Activated CD4-positive, alpha-beta T cell treated with anti-CD3 and anti-CD28 coated beads, Interleukin-2, amount 10 ng/mL, durations not matched to agents 7 days and 5 days (primary cell): ENCODE measurements at regions not wholly inside any gene's neighbourhood (a gene's known extent, or its start where the extent isn't known, plus 50 kb on each side); places are given as distances from the start of the nearest gene placed in this dataset.

Source experiments
- CTCF ChIA-PET: fragments of 350-600 bp; sonication (Branson Sonifier 250); formaldehyde crosslinking; loops from one replicate; lab custom pipeline; 2021; ENCODE audit warnings: antibody characterized with exemption; lab: Charles Lee
- POLR2A ChIA-PET: fragments of 350-600 bp; sonication (Branson Sonifier 250); formaldehyde crosslinking; loops from one replicate; lab custom pipeline; 2021; ENCODE audit warnings: antibody characterized with exemption; lab: Charles Lee
- DNase-seq: peaks from one replicate; pipeline ENCODE4 v3.0.0-alpha.2; 2020
- H3K27ac Mint-ChIP-seq: one replicate; pipeline ENCODE4 v1.8.0; 2021; ENCODE audit warnings: mild to moderate bottlenecking, moderate library complexity, mixed read lengths
- H3K27me3 Mint-ChIP-seq: one replicate; pipeline ENCODE4 v1.8.0; 2021; ENCODE audit warnings: mixed read lengths
- H3K36me3 Mint-ChIP-seq: one replicate; pipeline ENCODE4 v1.8.0; 2021; ENCODE audit warnings: low read depth, mixed read lengths
- H3K4me1 Mint-ChIP-seq: one replicate; pipeline ENCODE4 v1.8.0; 2021; ENCODE audit warnings: mixed read lengths
- H3K4me3 Mint-ChIP-seq: one replicate; pipeline ENCODE4 v1.8.0; 2021; ENCODE audit warnings: mild to moderate bottlenecking, moderate library complexity, mixed read lengths
- H3K9me3 Mint-ChIP-seq: one replicate; pipeline ENCODE4 v1.8.0; 2021; ENCODE audit warnings: mixed read lengths

GRCh38 chr9:129245276-129245675 is 67.2 kb upstream of the IER5L start:
- Mint-ChIP-seq H3K27me3 (peaks cover 7% of the 10 kb centered on the region), H3K36me3 (no peaks in the 10 kb centered on the region), H3K4me3 (no peak overlapping the region), H3K4me1 (peaks cover 7% of the 10 kb centered on the region), H3K27ac (no peak overlapping the region), H3K9me3 (no peaks in the 10 kb centered on the region)
- no peak for DNase-seq
- CTCF ChIA-PET = no interaction called here
- POLR2A ChIA-PET = no interaction called here

DNA sequence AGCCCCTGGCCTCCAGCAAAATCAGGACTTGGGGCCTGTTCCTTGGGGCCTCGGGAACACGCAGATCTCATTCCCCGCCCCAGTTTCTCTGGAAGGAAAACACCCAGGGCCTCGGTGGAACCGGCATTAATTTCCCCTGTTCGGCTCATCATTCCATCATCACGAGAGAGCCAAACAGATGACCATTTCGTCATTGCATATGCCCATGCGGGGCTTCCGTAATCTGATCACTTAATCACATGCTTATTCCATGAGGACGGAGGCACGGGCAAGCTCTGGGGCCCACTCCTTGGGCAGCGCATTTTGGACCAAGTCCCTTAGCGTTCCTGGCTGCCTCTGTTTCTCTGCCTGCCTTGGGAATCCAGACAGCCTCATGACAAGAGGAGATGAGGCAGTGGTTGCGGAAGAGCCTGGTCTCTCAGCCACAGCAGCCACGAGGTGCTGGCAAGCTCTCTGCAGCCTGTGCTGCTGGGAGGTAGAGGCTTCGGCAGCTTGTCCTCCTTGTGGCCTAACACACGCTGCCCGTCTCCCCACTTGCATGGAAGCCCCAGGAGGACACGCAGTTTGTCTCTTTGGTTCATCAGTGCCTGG is 65.0 kb upstream of the IER5L start:
- POLR2A ChIA-PET = no interaction called here
- no peak overlapping the region for H3K27ac Mint-ChIP-seq
- CTCF ChIA-PET = interaction anchor here (1.8 kb wide), 1 partner anchor 11 kb away, joined by 5 read pairs; no protein-coding TSS in a partner anchor
- no peak overlapping the region for H3K4me3 Mint-ChIP-seq
- H3K4me1 Mint-ChIP-seq = peaks cover 17% of the 10 kb centered on the region
- no peaks in the 10 kb centered on the region for H3K9me3 Mint-ChIP-seq
- no peaks in the 10 kb centered on the region for H3K27me3 Mint-ChIP-seq
- DNase-seq = no peak
- H3K36me3 Mint-ChIP-seq = no peaks in the 10 kb centered on the region

DNA sequence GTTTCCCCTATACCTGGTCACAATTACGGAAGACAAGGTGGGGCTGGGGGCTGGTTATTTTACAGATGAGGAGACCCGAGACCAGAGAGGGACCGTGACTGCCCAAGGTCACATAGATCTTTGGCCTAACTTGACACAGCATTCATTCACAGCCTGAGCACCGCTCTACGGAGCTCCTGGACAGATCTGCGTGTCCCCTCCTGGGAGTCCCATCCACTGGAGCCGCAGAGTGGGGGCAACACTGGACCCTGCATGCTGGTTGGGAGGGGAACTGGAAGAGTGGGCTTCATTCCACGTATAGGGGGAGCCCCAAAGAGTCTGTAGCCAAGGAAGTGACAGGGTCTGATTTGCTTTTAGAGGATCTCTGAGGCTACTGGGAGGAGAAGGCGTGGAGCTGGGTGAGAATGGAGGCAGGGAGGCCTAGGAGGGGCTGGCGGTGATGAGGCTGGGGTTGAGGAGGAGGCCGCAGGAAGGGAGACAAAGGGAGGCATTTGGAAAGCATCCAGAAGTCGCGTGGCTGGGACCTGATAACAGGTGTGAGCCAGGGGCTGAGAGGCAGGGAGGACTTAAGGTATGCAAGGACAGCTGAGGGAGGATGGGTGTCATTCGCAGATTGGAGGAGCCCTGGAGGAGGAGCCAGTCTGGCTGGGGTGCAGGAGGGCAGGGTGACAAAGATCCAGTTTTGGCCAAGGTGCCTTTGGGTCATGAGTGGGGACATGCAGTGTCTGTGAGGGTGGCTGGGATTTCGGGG is 64.3 kb upstream of the IER5L start:
- Mint-ChIP-seq H3K27ac (peak overlapping the region; percentile 34), H3K4me1 (peaks cover 24% of the 10 kb centered on the region), H3K4me3 (no peak overlapping the region), H3K36me3 (no peaks in the 10 kb centered on the region), H3K27me3 (no peaks in the 10 kb centered on the region), H3K9me3 (no peaks in the 10 kb centered on the region)
- ChIA-PET POLR2A (no interaction called here), CTCF (interaction anchor here (1.1 to 1.8 kb wide), 2 partner anchors 10 to 21 kb away, joined by 3 to 5 read pairs; no protein-coding TSS in a partner anchor)
- DNase-seq = no peak

DNA sequence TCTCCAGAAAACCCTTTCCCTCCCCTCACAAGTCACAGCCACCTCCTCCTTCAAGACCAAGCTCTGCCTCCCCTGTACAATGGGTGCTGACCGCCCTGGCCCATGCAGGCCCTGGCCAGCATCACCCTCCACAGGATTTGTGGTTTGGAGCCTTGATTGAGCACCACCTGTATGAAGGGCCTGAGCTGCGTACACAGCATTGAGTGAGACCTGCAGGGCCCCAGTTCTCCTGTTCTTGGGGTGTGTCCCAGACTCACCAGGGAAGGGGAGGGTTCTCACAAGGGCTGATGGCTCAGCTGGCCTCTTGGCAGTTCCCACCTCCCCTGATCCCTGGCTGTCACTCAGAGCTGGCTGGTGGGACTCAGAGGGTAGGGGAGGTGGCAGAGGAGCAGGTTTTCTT is 63.7 kb upstream of the IER5L start:
- ChIA-PET POLR2A (no interaction called here), CTCF (interaction anchor here (1.1 kb wide), 1 partner anchor 20 kb away, joined by 3 read pairs; no protein-coding TSS in a partner anchor)

GRCh38 chr9:129240581-129241211 is 62.6 kb upstream of the IER5L start:
- ChIA-PET CTCF (no interaction called here), POLR2A (no interaction called here)
- H3K27ac Mint-ChIP-seq = no peak overlapping the region
- no peaks in the 10 kb centered on the region for H3K36me3 Mint-ChIP-seq
- H3K4me3 Mint-ChIP-seq = no peak overlapping the region
- peaks cover 39% of the 10 kb centered on the region for H3K4me1 Mint-ChIP-seq
- H3K27me3 Mint-ChIP-seq = no peaks in the 10 kb centered on the region
- no peak for DNase-seq
- H3K9me3 Mint-ChIP-seq = no peaks in the 10 kb centered on the region

More for the DNA sequence above, 63.7 kb upstream of the IER5L start:
- H3K4me3 Mint-ChIP-seq = no peak overlapping the region
- H3K4me1 Mint-ChIP-seq = peaks cover 30% of the 10 kb centered on the region
- DNase-seq = no peak
- H3K27me3 Mint-ChIP-seq = no peaks in the 10 kb centered on the region
- H3K27ac Mint-ChIP-seq = no peak overlapping the region
- H3K9me3 Mint-ChIP-seq = no peaks in the 10 kb centered on the region
- H3K36me3 Mint-ChIP-seq = no peaks in the 10 kb centered on the region

GRCh38 chr9:129239946-129240490 is 62.0 kb upstream of the IER5L start:
- H3K27me3 Mint-ChIP-seq = no peaks in the 10 kb centered on the region
- H3K4me3 Mint-ChIP-seq = no peak overlapping the region
- peaks cover 1% of the 10 kb centered on the region for H3K36me3 Mint-ChIP-seq
- H3K9me3 Mint-ChIP-seq = no peaks in the 10 kb centered on the region
- no peak for DNase-seq
- ChIA-PET POLR2A (no interaction called here), CTCF (no interaction called here)
- H3K27ac Mint-ChIP-seq = no peak overlapping the region
- peaks cover 46% of the 10 kb centered on the region for H3K4me1 Mint-ChIP-seq

DNA sequence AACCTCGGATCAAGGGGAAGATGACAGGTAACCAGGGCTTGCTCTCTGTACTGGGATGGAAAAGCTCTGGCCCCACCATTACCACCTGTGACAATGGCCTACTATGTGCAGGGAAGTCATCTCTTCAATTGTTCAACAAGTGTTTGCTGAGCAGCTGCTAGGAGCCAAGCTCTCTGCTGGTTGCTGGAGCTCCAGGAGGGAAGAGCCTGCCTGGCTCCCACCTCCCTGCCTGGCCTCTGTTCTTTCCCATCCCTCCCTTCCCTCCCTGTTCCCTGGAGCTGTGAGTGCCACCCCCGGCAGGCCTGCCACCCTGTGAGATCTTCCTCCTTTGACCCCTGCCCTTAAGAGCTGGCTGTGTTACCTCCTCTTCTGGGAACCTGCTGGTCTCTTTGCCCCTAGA is 59.7 kb upstream of the IER5L start:
- H3K9me3 Mint-ChIP-seq = peaks cover 15% of the 10 kb centered on the region
- POLR2A ChIA-PET = no interaction called here

DNA sequence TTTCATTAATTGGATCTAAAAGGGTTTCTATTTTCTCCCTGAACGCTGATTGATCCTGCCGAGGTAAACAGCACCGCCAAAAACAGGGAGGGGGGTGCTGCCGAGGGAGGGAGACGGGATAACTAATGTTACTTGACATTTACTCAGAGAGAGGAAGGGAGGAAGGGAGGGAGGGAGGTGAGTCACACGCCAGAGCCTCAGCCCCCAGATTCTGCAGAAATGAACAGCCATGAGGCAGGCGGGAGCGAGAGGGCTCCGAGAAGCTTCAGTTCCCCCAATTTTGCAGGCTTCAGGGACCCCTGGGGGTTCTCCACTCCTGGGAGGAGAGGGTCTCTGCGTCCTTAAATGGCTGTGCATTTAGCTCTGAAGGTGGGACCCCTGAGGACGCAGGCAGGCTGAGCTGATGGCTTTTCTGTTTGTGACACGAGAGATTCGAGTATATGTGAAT is 59.1 kb upstream of the IER5L start:
- Mint-ChIP-seq H3K4me1 (peaks cover 64% of the 10 kb centered on the region), H3K36me3 (peaks cover 17% of the 10 kb centered on the region), H3K27me3 (no peaks in the 10 kb centered on the region), H3K9me3 (peaks cover 16% of the 10 kb centered on the region), H3K4me3 (peak overlapping the region; percentile 80), H3K27ac (peak overlapping the region; percentile 92)
- ChIA-PET POLR2A (no interaction called here), CTCF (interaction anchor here (0.9 to 3.0 kb wide), 2 partner anchors 62 to 106 kb away, joined by 3 to 8 read pairs; no protein-coding TSS in a partner anchor)
- DNase-seq = peak; percentile 36

More for the DNA sequence above, 59.7 kb upstream of the IER5L start:
- Mint-ChIP-seq H3K27me3 (no peaks in the 10 kb centered on the region), H3K36me3 (peaks cover 17% of the 10 kb centered on the region), H3K4me3 (peak overlapping the region; percentile 80), H3K27ac (peak overlapping the region; percentile 92), H3K4me1 (peaks cover 64% of the 10 kb centered on the region)
- no peak for DNase-seq
- CTCF ChIA-PET = interaction anchor here (0.7 to 3.0 kb wide), 4 partner anchors 13 to 388 kb away, joined by 3 to 8 read pairs (median 3); partner anchors contain the start of gene NTMT1

DNA sequence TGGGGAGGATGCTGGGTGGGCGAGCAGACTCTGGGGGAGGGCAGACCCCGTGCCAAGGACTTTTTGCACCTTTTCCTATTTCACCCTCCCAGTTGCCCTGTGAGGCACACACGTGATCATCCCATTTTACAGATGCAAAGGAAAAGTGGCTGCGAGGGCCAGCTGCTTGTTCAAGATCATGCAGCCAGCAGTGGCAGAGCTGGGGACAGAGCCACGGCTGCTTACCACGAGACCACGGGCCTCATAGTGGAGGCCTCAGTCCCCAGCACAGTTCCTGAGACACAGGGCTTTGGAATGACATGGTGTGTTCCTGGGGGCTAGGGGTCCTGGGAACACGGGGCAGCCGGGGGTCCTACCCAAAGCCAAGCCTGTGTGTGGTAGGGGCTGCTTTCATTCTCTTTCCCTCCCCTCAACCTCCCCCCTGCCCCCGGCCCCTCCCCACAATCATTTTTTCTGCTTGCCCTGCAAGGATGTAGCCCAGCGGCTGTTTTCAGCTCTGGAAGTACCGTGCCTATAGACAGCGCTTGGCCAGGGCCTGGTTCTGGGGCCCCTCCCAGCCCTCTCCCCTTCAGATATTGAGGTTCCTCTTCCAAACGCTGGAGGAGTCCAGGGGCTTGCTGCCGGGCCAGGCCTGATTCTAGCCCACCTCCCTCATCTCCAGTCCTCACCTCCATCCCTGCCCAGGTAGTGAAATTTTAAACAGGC is 58.5 kb upstream of the IER5L start:
- Mint-ChIP-seq H3K4me3 (peak overlapping the region; percentile 80), H3K36me3 (peaks cover 17% of the 10 kb centered on the region), H3K27me3 (no peaks in the 10 kb centered on the region), H3K27ac (peak overlapping the region; percentile 92), H3K4me1 (peaks cover 64% of the 10 kb centered on the region), H3K9me3 (peaks cover 16% of the 10 kb centered on the region)
- ChIA-PET POLR2A (no interaction called here), CTCF (interaction anchor here (3.0 kb wide), 1 partner anchor 61 kb away, joined by 8 read pairs; no protein-coding TSS in a partner anchor)
- DNase-seq = peak; percentile 20

GRCh38 chr9:129235931-129236331 is 57.9 kb upstream of the IER5L start:
- Mint-ChIP-seq H3K4me1 (peaks cover 61% of the 10 kb centered on the region), H3K27ac (peak overlapping the region; percentile 92)

DNA sequence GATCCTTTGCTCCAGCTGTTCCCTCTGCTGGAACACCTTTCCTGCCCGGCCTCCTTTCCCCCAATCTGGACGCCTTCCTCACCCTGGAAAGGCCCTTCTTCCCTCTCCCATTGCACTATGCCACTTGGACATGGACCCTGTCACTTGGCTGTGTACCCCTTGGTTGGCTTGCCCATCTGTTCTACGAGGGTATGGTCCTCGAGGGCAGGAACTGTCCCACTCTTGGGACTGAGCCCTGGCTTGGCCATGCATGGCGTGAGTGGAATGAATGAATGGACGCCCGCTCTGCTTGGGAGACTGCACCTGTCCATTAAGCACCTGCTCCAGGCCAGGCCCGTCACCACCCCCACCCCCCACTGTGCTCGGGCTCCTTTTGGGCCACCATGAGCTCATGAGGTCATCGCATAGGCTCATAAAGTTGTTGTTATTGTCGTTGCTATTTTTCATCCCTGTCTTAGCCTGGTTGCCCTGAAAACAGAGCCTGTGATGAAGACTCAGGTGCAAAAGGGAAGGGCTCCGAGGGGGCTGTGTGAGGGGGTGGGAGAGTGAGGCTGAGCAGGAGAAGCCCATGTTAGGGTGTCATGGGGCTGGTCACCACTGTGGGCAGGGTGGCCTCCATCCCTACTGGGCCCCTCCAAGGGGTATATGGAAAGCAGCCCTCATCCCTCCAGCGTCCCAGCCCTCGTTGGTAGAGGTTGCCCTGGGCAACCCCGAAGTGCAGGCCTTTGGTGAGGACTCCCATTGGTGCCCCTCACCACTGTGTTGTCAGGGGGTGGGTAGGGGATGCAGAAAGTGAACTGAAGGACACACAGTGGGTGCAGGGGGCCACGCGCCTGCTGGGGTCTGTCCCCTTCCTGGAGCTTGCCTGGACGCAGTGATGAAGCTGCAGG is 57.2 kb upstream of the IER5L start:
- Mint-ChIP-seq H3K36me3 (peaks cover 17% of the 10 kb centered on the region), H3K27me3 (no peaks in the 10 kb centered on the region), H3K4me1 (peaks cover 57% of the 10 kb centered on the region), H3K4me3 (peak overlapping the region; percentile 80), H3K9me3 (peaks cover 16% of the 10 kb centered on the region), H3K27ac (peak overlapping the region; percentile 92)
- ChIA-PET POLR2A (interaction anchor here (0.6 kb wide), 1 partner anchor 9 kb away, joined by 5 read pairs; no protein-coding TSS in a partner anchor), CTCF (interaction anchor here (1.0 to 3.0 kb wide), 2 partner anchors 11 to 60 kb away, joined by 3 to 8 read pairs; no protein-coding TSS in a partner anchor)
- no peak for DNase-seq

More at GRCh38 chr9:129235931-129236331, 57.9 kb upstream of the IER5L start:
- peak; percentile 88 for DNase-seq
- Mint-ChIP-seq H3K9me3 (peaks cover 16% of the 10 kb centered on the region), H3K36me3 (peaks cover 17% of the 10 kb centered on the region), H3K4me3 (peak overlapping the region; percentile 80), H3K27me3 (no peaks in the 10 kb centered on the region)
- POLR2A ChIA-PET = no interaction called here
- CTCF ChIA-PET = interaction anchor here (3.0 kb wide), 1 partner anchor 60 kb away, joined by 8 read pairs; no protein-coding TSS in a partner anchor
